Astrocyte (in vitro differentiated cells and primary cell): ENCODE measurements at regions not wholly inside any gene's neighbourhood (a gene's known extent, or its start where the extent isn't known, plus 50 kb on each side); places are given as distances from the start of the nearest gene placed in this dataset.

Experiments
- EZH2 ChIP-seq: IDR thresholded peaks from 2 replicates; pipeline ENCODE4 v1.6.1; 2012; ENCODE audit warnings: mild to moderate bottlenecking, low read length, inconsistent platforms; ENCODE audit not compliant: insufficient read depth
- TF ChIP-seq, protein P1 (sequence below): IDR thresholded peaks from 2 replicates; pipeline ENCODE4 v1.5.1; 2011; ENCODE audit warnings: low read depth, mild to moderate bottlenecking, inconsistent platforms, low read length, moderate library complexity; ENCODE audit not compliant: insufficient read depth

- TF ChIP-seq, protein P1, sequence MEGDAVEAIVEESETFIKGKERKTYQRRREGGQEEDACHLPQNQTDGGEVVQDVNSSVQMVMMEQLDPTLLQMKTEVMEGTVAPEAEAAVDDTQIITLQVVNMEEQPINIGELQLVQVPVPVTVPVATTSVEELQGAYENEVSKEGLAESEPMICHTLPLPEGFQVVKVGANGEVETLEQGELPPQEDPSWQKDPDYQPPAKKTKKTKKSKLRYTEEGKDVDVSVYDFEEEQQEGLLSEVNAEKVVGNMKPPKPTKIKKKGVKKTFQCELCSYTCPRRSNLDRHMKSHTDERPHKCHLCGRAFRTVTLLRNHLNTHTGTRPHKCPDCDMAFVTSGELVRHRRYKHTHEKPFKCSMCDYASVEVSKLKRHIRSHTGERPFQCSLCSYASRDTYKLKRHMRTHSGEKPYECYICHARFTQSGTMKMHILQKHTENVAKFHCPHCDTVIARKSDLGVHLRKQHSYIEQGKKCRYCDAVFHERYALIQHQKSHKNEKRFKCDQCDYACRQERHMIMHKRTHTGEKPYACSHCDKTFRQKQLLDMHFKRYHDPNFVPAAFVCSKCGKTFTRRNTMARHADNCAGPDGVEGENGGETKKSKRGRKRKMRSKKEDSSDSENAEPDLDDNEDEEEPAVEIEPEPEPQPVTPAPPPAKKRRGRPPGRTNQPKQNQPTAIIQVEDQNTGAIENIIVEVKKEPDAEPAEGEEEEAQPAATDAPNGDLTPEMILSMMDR = no peak
- no peak for TF ChIP-seq EZH2
Observed at GRCh38 chr11:97722065-97722464, 1298.7 kb upstream of the CNTN5 start.
